SK-N-MC (cell line): ENCODE measurements at regions not wholly inside any gene's neighbourhood (a gene's known extent, or its start where the extent isn't known, plus 50 kb on each side); places are given as distances from the start of the nearest gene placed in this dataset.

ENCODE experiments used
- EZH2 ChIP-seq: fragments of 200-600 bp; sonication (generic); IDR thresholded peaks from one replicate; pipeline ENCODE4 v1.6.1; 2017; ENCODE audit warnings: antibody characterized with exemption
- POLR2AphosphoS5 ChIP-seq: IDR thresholded peaks from 2 replicates; pipeline ENCODE4 v1.6.1; 2012; ENCODE audit warnings: mild to moderate bottlenecking, low read depth, low read length, borderline replicate concordance

- no peak for TF ChIP-seq EZH2
- TF ChIP-seq POLR2AphosphoS5 = no peak
Observed at GRCh38 chr4:133741766-133742165, 459.8 kb downstream of the PABPC4L start.
